Nephron progenitor cell (in vitro differentiated cells): ENCODE measurements at regions not wholly inside any gene's neighbourhood (a gene's known extent, or its start where the extent isn't known, plus 50 kb on each side); places are given as distances from the start of the nearest gene placed in this dataset.

Source experiments
- DNase-seq: peaks from one replicate; pipeline ENCODE4 v3.0.0; 2021
- H3K27ac Mint-ChIP-seq: 2 replicates; pipeline ENCODE4 v1.8.0; 2021; ENCODE audit warnings: mild to moderate bottlenecking, moderate library complexity, mixed read lengths
- H3K27me3 Mint-ChIP-seq: 2 replicates; pipeline ENCODE4 v1.8.0; 2021; ENCODE audit warnings: mild to moderate bottlenecking, low read depth, mixed read lengths; ENCODE audit not compliant: poor library complexity
- H3K36me3 Mint-ChIP-seq: 2 replicates; pipeline ENCODE4 v1.8.0; 2021; ENCODE audit warnings: low read depth, mixed read lengths
- H3K4me1 Mint-ChIP-seq: 2 replicates; pipeline ENCODE4 v1.8.0; 2021; ENCODE audit warnings: mixed read lengths
- H3K4me3 Mint-ChIP-seq: 2 replicates; pipeline ENCODE4 v1.8.0; 2021; ENCODE audit warnings: mild to moderate bottlenecking, moderate library complexity, mixed read lengths
- H3K9me3 Mint-ChIP-seq: 2 replicates; pipeline ENCODE4 v1.8.0; 2021; ENCODE audit warnings: mild to moderate bottlenecking, moderate library complexity, mixed read lengths
- TF ChIP-seq, protein P1 (sequence below): fragments of 200-600 bp; sonication (generic); IDR thresholded peaks from 2 replicates; pipeline ENCODE4 v1.5.0; 2021; ENCODE audit warnings: antibody characterized with exemption

DNA sequence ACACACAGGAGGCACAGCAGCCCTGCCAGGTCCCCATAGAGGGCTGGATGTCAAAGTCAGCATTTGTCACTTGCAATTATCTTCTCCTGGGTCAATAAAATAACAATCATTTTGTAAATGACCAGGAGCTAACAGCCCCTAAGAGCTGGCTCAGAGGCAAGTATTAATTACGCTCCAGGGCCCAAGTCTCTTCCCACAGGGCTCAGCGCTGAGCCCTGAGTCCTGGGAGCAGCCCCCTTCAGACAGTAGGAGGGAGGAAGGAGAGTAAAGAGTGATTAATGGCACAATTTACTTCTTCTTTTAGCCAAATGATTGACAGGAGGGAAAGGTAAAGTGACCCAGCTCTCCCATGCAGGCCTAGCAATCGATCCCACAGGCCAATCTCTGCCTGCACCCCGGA is 99.0 kb upstream of the DRD2 start:
- peaks cover 58% of the 10 kb centered on the region for H3K4me1 Mint-ChIP-seq
- H3K4me3 Mint-ChIP-seq: no peak overlapping the region
- no peaks in the 10 kb centered on the region for H3K36me3 Mint-ChIP-seq
- DNase-seq: no peak
- no peak overlapping the region for H3K27ac Mint-ChIP-seq
- TF ChIP-seq, protein P1, sequence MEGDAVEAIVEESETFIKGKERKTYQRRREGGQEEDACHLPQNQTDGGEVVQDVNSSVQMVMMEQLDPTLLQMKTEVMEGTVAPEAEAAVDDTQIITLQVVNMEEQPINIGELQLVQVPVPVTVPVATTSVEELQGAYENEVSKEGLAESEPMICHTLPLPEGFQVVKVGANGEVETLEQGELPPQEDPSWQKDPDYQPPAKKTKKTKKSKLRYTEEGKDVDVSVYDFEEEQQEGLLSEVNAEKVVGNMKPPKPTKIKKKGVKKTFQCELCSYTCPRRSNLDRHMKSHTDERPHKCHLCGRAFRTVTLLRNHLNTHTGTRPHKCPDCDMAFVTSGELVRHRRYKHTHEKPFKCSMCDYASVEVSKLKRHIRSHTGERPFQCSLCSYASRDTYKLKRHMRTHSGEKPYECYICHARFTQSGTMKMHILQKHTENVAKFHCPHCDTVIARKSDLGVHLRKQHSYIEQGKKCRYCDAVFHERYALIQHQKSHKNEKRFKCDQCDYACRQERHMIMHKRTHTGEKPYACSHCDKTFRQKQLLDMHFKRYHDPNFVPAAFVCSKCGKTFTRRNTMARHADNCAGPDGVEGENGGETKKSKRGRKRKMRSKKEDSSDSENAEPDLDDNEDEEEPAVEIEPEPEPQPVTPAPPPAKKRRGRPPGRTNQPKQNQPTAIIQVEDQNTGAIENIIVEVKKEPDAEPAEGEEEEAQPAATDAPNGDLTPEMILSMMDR: no peak
- peaks cover 47% of the 10 kb centered on the region for H3K27me3 Mint-ChIP-seq
- no peaks in the 10 kb centered on the region for H3K9me3 Mint-ChIP-seq

- TF ChIP-seq, protein P1: no peak
- H3K4me1 Mint-ChIP-seq: peaks cover 39% of the 10 kb centered on the region
- no peak for DNase-seq
- no peak overlapping the region for H3K27ac Mint-ChIP-seq
- H3K9me3 Mint-ChIP-seq: no peaks in the 10 kb centered on the region
- no peak overlapping the region for H3K4me3 Mint-ChIP-seq
- peaks cover 44% of the 10 kb centered on the region for H3K27me3 Mint-ChIP-seq
- H3K36me3 Mint-ChIP-seq: no peaks in the 10 kb centered on the region
Measured at GRCh38 chr11:113572136-113572735, 97.0 kb upstream of the DRD2 start.

DNA sequence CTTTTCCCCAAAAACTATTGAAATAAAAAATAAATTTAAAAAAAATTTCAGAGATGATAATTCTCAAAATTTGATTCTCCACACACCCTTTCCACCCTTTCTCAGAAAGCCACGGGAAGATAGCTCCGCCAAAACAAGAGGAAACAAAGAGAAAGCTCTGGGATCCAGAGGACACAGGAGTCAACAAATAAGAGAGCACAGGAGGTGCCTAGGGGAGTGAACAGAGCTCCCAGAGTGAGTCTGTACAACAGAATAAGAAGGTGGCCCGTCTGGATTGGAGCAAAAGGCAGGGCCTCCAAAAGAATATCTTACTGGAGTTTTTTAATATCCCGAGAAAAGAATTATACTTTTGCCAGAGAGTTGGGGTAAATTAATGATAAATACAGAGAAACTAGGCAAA is 96.3 kb upstream of the DRD2 start:
- Mint-ChIP-seq H3K4me1 (peaks cover 34% of the 10 kb centered on the region), H3K4me3 (no peak overlapping the region), H3K27me3 (peaks cover 41% of the 10 kb centered on the region), H3K27ac (no peak overlapping the region), H3K36me3 (no peaks in the 10 kb centered on the region), H3K9me3 (no peaks in the 10 kb centered on the region)
- TF ChIP-seq, protein P1: no peak
- DNase-seq: no peak

DNA sequence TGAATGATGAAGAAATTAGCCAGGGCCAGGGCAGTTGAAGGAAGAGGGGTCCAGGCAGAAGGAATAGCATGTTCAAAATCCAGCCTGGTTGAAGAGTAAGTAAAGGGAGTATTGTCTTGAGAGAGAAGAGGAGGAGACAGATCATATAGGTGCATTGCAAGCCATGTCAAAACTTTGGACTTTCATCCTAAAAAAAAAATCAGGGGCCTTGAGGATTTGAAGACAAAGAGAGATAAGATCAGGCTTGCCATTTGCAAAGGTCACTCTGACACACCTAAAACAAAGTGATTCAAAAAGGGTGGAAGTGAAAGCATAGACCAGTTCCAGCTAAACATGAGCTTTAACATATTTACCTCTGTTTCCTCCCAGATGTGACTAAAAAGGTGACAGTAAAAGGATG is 95.7 kb upstream of the DRD2 start:
- H3K27ac Mint-ChIP-seq: no peak overlapping the region
- no peak overlapping the region for H3K4me3 Mint-ChIP-seq
- no peaks in the 10 kb centered on the region for H3K36me3 Mint-ChIP-seq
- peaks cover 34% of the 10 kb centered on the region for H3K27me3 Mint-ChIP-seq
- peaks cover 34% of the 10 kb centered on the region for H3K4me1 Mint-ChIP-seq
- TF ChIP-seq, protein P1: no peak
- no peaks in the 10 kb centered on the region for H3K9me3 Mint-ChIP-seq
- no peak for DNase-seq

DNA sequence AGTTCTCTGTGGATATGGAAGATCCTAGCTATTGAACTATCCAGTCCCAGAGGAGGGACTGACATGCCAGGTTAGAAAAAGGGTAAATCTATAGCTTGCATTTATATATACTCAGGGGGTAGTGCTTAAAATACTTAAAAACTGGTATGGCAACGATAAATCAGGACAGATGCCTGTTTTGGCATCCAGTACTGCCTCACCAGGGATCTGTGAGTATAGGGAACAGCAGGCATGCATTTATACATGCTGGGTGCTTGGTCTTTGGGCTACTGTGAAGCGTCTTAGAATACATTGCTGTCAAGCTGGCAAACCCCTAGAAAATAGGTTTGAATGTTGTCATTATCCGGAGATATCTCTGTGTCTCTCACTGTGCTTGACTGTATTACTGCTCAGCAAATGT is 94.2 kb upstream of the DRD2 start:
- H3K36me3 Mint-ChIP-seq: no peaks in the 10 kb centered on the region
- TF ChIP-seq, protein P1: no peak
- no peak overlapping the region for H3K4me3 Mint-ChIP-seq
- H3K27me3 Mint-ChIP-seq: peaks cover 24% of the 10 kb centered on the region
- no peak overlapping the region for H3K27ac Mint-ChIP-seq
- peaks cover 44% of the 10 kb centered on the region for H3K4me1 Mint-ChIP-seq
- no peak for DNase-seq
- H3K9me3 Mint-ChIP-seq: no peaks in the 10 kb centered on the region

- Mint-ChIP-seq H3K9me3 (no peaks in the 10 kb centered on the region), H3K4me1 (peaks cover 43% of the 10 kb centered on the region), H3K27ac (no peak overlapping the region), H3K36me3 (no peaks in the 10 kb centered on the region), H3K4me3 (no peak overlapping the region), H3K27me3 (peaks cover 24% of the 10 kb centered on the region)
- TF ChIP-seq, protein P1: no peak
- no peak for DNase-seq
Measured at GRCh38 chr11:113568566-113568965, 93.4 kb upstream of the DRD2 start.
